HEK293T (cell line): ENCODE measurements at regions not wholly inside any gene's neighbourhood (a gene's known extent, or its start where the extent isn't known, plus 50 kb on each side); places are given as distances from the start of the nearest gene placed in this dataset.

Experiments
- ELF4 ChIP-seq: fragments of 450-650 bp; IDR thresholded peaks from 2 replicates; pipeline ENCODE4 v1.6.1; 2017; ENCODE audit warnings: antibody characterized with exemption
- FOXK2 ChIP-seq: fragments of 450-650 bp; IDR thresholded peaks from 2 replicates; pipeline ENCODE4 v1.6.1; 2016; ENCODE audit warnings: mild to moderate bottlenecking
- HDGF ChIP-seq: fragments of 450-650 bp; IDR thresholded peaks from 2 replicates; pipeline ENCODE4 v1.6.1; 2017; ENCODE audit warnings: antibody characterized with exemption, borderline replicate concordance

DNA sequence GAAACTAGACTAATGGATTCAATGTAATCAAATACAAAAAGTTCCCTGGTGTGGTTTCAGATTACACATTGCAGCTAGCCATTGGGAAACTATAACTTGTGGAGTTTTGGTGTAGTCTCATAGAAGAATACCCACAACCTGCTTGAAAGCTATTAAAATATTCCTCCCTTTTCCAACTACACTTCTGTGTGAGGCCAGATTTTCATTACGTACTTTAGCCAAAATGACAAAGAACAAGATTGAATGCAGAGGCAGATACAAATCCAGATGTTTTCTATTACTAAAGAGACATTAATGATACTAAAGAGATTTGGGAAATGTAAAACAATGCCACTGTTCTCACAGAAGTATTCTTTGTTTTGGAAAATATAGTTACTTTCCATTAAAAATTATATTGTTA is 128.7 kb upstream of the SLC35G4 start:
- TF ChIP-seq ELF4 (no peak), HDGF (no peak), FOXK2 (no peak)
